Thyroid gland (tissue), 4 donors: ENCODE measurements at regions not wholly inside any gene's neighbourhood (a gene's known extent, or its start where the extent isn't known, plus 50 kb on each side); places are given as distances from the start of the nearest gene placed in this dataset.

ENCODE experiments used
- CTCF ChIP-seq, 6 experiments: fragments of 200-600 bp in 3 of 6; fragments of 450-650 bp in 3 of 6; sonication (generic) in 3 of 6; IDR thresholded peaks; one replicate each; pipeline ENCODE4 v1.5.1; 2016 to 2019; ENCODE audit warnings: antibody characterized with exemption in 6 of 6, mild to moderate bottlenecking in 2 of 6, inconsistent platforms in 1 of 6, moderate library complexity in 1 of 6
- POLR2A ChIP-seq, 2 donors: fragments of 450-650 bp; IDR thresholded peaks; one replicate each; pipeline ENCODE4 v1.6.1; 2017; ENCODE audit warnings: antibody characterized with exemption in 2 of 2, mild to moderate bottlenecking in 2 of 2, moderate library complexity in 1 of 2

GRCh38 chr6:27816906-27817305 is 95.3 kb downstream of the OR2B2 start:
- TF ChIP-seq CTCF (IDR thresholded peaks at IDR 0.05) (no peak), POLR2A (IDR thresholded peaks at IDR 0.05) (no peak)
